Liver (tissue), 7 donors: ENCODE measurements at regions not wholly inside any gene's neighbourhood (a gene's known extent, or its start where the extent isn't known, plus 50 kb on each side); places are given as distances from the start of the nearest gene placed in this dataset.

Experiments used
- DNase-seq: peaks from one replicate; pipeline ENCODE4 v3.0.0-alpha.2; 2017; ENCODE audit warnings: low spot score
- H3K27ac ChIP-seq, 2 donors: one replicate each; pipeline ENCODE4 v1.7.0; 2013; ENCODE audit warnings: inconsistent platforms in 2 of 2, low read length in 2 of 2, control low read depth in 1 of 2, low read depth in 1 of 2, mild to moderate bottlenecking in 1 of 2
- H3K27me3 ChIP-seq, 4 donors: one replicate each; pipeline versions ENCODE4 v1.6.1 to v1.7.0; 2013; ENCODE audit warnings: low read length in 3 of 4, inconsistent platforms in 1 of 4, mild to moderate bottlenecking in 1 of 4, moderate library complexity in 1 of 4; ENCODE audit not compliant: control insufficient read depth in 4 of 4, insufficient read depth in 4 of 4
- H3K36me3 ChIP-seq, 4 donors: one replicate each; pipeline versions ENCODE4 v1.6.1 to v1.7.0; 2013; ENCODE audit warnings: low read length in 3 of 4, mild to moderate bottlenecking in 3 of 4, low read depth in 1 of 4, moderate library complexity in 1 of 4; ENCODE audit not compliant: control insufficient read depth in 4 of 4, insufficient read depth in 3 of 4
- H3K4me1 ChIP-seq, 4 donors: one replicate each; pipeline versions ENCODE4 v1.6.1 to v1.7.0; 2013; ENCODE audit warnings: low read length in 3 of 4, mild to moderate bottlenecking in 3 of 4, moderate library complexity in 1 of 4; ENCODE audit not compliant: control insufficient read depth in 4 of 4, insufficient read depth in 4 of 4
- H3K4me3 ChIP-seq, 3 donors: one replicate each; pipeline versions ENCODE4 v1.6.1 to v1.7.0; 2013; ENCODE audit warnings: low read length in 3 of 3, control low read depth in 1 of 3, low read depth in 1 of 3, mild to moderate bottlenecking in 1 of 3
- H3K9ac ChIP-seq, 2 donors: one replicate each; pipeline ENCODE4 v1.7.0; 2013; ENCODE audit warnings: low read length in 2 of 2, mild to moderate bottlenecking in 2 of 2, moderate library complexity in 2 of 2, control low read depth in 1 of 2, low read depth in 1 of 2
- H3K9me3 ChIP-seq, 4 donors: one replicate each; pipeline versions ENCODE4 v1.6.1 to v1.7.0; 2013; ENCODE audit warnings: low read length in 3 of 4; ENCODE audit not compliant: control insufficient read depth in 4 of 4
- ATF3 ChIP-seq: IDR thresholded peaks from 2 replicates; pipeline ENCODE4 v1.6.1; 2016; ENCODE audit warnings: antibody characterized with exemption
- CTCF ChIP-seq: fragments of 150-350 bp; IDR thresholded peaks from 2 replicates; pipeline ENCODE4 v1.5.1; 2017; ENCODE audit warnings: improper control_type of control experiment, low read depth, low read length; ENCODE audit not compliant: missing input control
- FOXA2 ChIP-seq: IDR thresholded peaks from 2 replicates; pipeline ENCODE4 v1.6.1; 2016; ENCODE audit warnings: antibody characterized with exemption
- GABPA ChIP-seq, 2 donors: IDR thresholded peaks in 1 of 2; conservative IDR thresholded peaks in 1 of 2; 2 replicates each; pipeline ENCODE4 v1.6.1; 2016; ENCODE audit warnings: antibody characterized with exemption in 2 of 2, mild to moderate bottlenecking in 1 of 2, moderate library complexity in 1 of 2
- HNF4A ChIP-seq, 2 donors: conservative IDR thresholded peaks; 2 replicates each; pipeline ENCODE4 v1.6.1; 2016; ENCODE audit warnings: antibody characterized with exemption in 2 of 2, mild to moderate bottlenecking in 2 of 2
- HNF4G ChIP-seq: IDR thresholded peaks from 2 replicates; pipeline ENCODE4 v1.6.1; 2016; ENCODE audit warnings: antibody characterized with exemption
- JUND ChIP-seq, 2 donors: IDR thresholded peaks; 2 replicates each; pipeline ENCODE4 v1.6.1; 2016; ENCODE audit warnings: antibody characterized with exemption in 2 of 2
- MAX ChIP-seq: IDR thresholded peaks from 2 replicates; pipeline ENCODE4 v1.6.1; 2016; ENCODE audit warnings: antibody characterized with exemption
- NR2F2 ChIP-seq: IDR thresholded peaks from 2 replicates; pipeline ENCODE4 v1.6.1; 2016; ENCODE audit warnings: antibody characterized with exemption
- RAD21 ChIP-seq, 2 donors: IDR thresholded peaks; 2 replicates each; pipeline ENCODE4 v1.6.1; 2016; ENCODE audit warnings: antibody characterized with exemption in 2 of 2, mild to moderate bottlenecking in 2 of 2
- REST ChIP-seq: IDR thresholded peaks from 2 replicates; pipeline ENCODE4 v1.6.1; 2016; ENCODE audit warnings: antibody characterized with exemption, mild to moderate bottlenecking
- SP1 ChIP-seq: IDR thresholded peaks from 2 replicates; pipeline ENCODE4 v1.6.1; 2018; ENCODE audit warnings: antibody characterized with exemption, mild to moderate bottlenecking
- TAF1 ChIP-seq: conservative IDR thresholded peaks from 2 replicates; pipeline ENCODE4 v1.6.1; 2016; ENCODE audit warnings: antibody characterized with exemption, mild to moderate bottlenecking
- YY1 ChIP-seq: IDR thresholded peaks from 2 replicates; pipeline ENCODE4 v1.6.1; 2016; ENCODE audit warnings: antibody characterized with exemption, mild to moderate bottlenecking
- donor health status: healthy.
- donor health status: healthy.
- donor health status: healthy.
- donor health status: healthy.

GRCh38 chr1:221192055-221192454 is 312.8 kb downstream of the HLX start (continued):
- no peak for TF ChIP-seq YY1
- no peak for TF ChIP-seq SP1
- TF ChIP-seq TAF1 = no peak
- TF ChIP-seq ATF3 = no peak

- Histone ChIP-seq H3K4me3 (no peak overlapping the region), H3K27me3 (no peaks in the 10 kb centered on the region), H3K9ac (no peak overlapping the region), H3K4me1 (peaks cover 1 to 11% (median 8%) of the 10 kb centered on the region in 4 donors), H3K9me3 (no peaks in the 10 kb centered on the region), H3K27ac (no peak overlapping the region), H3K36me3 (no peaks in the 10 kb centered on the region)
- TF ChIP-seq HNF4G = no peak
- no peak for TF ChIP-seq MAX
- no peak for TF ChIP-seq RAD21 (IDR thresholded peaks at IDR 0.05)
- TF ChIP-seq HNF4A (conservative IDR thresholded peaks at IDR 0.05) = no peak
- no peak for TF ChIP-seq SP1
- TF ChIP-seq FOXA2 = no peak
- TF ChIP-seq ATF3 = no peak
- TF ChIP-seq GABPA (IDR thresholded peaks at IDR 0.05 in 1 of 2, conservative IDR thresholded peaks at IDR 0.05 in 1 of 2) = no peak
- no peak for TF ChIP-seq YY1
- DNase-seq = no peak
Observed at GRCh38 chr1:221200464-221200863, 321.2 kb downstream of the HLX start.

- DNase-seq = no peak
- H3K4me1 ChIP-seq = peaks cover 1 to 11% (median 8%) of the 10 kb centered on the region in 4 donors
- H3K9ac ChIP-seq = no peak overlapping the region
- no peaks in the 10 kb centered on the region for H3K27me3 ChIP-seq
- no peak for TF ChIP-seq CTCF
- no peak for TF ChIP-seq YY1
- TF ChIP-seq SP1 = no peak
- no peak for TF ChIP-seq GABPA (IDR thresholded peaks at IDR 0.05 in 1 of 2, conservative IDR thresholded peaks at IDR 0.05 in 1 of 2)
- no peak for TF ChIP-seq JUND (IDR thresholded peaks at IDR 0.05)
- no peak for TF ChIP-seq NR2F2
- no peak for TF ChIP-seq REST
- no peaks in the 10 kb centered on the region for H3K9me3 ChIP-seq
- H3K27ac ChIP-seq = no peak overlapping the region
- H3K36me3 ChIP-seq = no peaks in the 10 kb centered on the region
- no peak overlapping the region for H3K4me3 ChIP-seq
Observed at GRCh38 chr1:221201773-221202172, 322.5 kb downstream of the HLX start.
